Chondrocyte (in vitro differentiated cells): ENCODE measurements at regions not wholly inside any gene's neighbourhood (a gene's known extent, or its start where the extent isn't known, plus 50 kb on each side); places are given as distances from the start of the nearest gene placed in this dataset.

Source experiments
- DNase-seq: peaks from one replicate; pipeline ENCODE4 v3.0.0; 2021; ENCODE audit warnings: mixed read lengths, low spot score
- H3K27ac Mint-ChIP-seq: one replicate; pipeline ENCODE4 v1.8.0; 2021; ENCODE audit warnings: mild to moderate bottlenecking, moderate library complexity, mixed read lengths; ENCODE audit not compliant: unreplicated experiment
- H3K27me3 Mint-ChIP-seq: 2 replicates; pipeline ENCODE4 v1.8.0; 2021; ENCODE audit warnings: low read depth, mixed read lengths
- H3K36me3 Mint-ChIP-seq: 2 replicates; pipeline ENCODE4 v1.8.0; 2021; ENCODE audit warnings: low read depth, mixed read lengths
- H3K4me1 Mint-ChIP-seq: 2 replicates; pipeline ENCODE4 v1.8.0; 2021; ENCODE audit warnings: low read depth, mild to moderate bottlenecking, mixed read lengths
- H3K4me3 Mint-ChIP-seq: one replicate; pipeline ENCODE4 v1.8.0; 2021; ENCODE audit warnings: mild to moderate bottlenecking, moderate library complexity, mixed read lengths; ENCODE audit not compliant: unreplicated experiment
- H3K9me3 Mint-ChIP-seq: 2 replicates; pipeline ENCODE4 v1.8.0; 2021; ENCODE audit warnings: low read depth, mixed read lengths
- TF ChIP-seq, protein P1 (sequence below): fragments of 200-600 bp; sonication (generic); IDR thresholded peaks from 2 replicates; pipeline ENCODE4 v1.5.0; 2021; ENCODE audit warnings: antibody characterized with exemption, mild to moderate bottlenecking, moderate library complexity

DNA sequence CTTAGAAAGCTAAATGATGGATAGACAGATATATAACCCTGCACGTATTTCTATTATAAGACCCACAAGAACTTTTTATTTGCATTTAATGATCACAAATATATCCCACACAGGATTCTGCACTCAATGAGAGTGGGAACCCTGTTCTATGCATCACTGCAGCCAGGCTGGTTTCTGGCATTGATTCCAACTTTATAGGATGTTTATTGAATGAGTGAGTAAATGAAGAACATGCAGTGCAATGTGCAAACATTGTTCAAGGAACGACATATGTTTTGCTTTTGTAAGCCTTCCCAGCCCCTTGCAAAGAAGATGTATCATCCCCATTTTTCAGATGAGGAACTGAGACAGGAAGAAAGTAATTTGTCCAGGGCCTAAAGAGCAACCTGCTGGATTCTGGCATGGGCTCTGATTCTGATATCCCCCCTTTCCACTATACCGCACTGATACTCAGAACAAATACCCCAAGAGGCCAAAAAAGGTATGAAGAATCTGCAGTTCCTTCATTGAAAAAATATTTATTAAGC is 246.3 kb downstream of the LACC1 start:
- H3K27ac Mint-ChIP-seq, result no peak overlapping the region
- peaks cover 20% of the 10 kb centered on the region for H3K4me1 Mint-ChIP-seq
- H3K36me3 Mint-ChIP-seq, result peaks cover 2% of the 10 kb centered on the region
- TF ChIP-seq, protein P1, sequence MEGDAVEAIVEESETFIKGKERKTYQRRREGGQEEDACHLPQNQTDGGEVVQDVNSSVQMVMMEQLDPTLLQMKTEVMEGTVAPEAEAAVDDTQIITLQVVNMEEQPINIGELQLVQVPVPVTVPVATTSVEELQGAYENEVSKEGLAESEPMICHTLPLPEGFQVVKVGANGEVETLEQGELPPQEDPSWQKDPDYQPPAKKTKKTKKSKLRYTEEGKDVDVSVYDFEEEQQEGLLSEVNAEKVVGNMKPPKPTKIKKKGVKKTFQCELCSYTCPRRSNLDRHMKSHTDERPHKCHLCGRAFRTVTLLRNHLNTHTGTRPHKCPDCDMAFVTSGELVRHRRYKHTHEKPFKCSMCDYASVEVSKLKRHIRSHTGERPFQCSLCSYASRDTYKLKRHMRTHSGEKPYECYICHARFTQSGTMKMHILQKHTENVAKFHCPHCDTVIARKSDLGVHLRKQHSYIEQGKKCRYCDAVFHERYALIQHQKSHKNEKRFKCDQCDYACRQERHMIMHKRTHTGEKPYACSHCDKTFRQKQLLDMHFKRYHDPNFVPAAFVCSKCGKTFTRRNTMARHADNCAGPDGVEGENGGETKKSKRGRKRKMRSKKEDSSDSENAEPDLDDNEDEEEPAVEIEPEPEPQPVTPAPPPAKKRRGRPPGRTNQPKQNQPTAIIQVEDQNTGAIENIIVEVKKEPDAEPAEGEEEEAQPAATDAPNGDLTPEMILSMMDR, result no peak
- no peak for DNase-seq
- H3K27me3 Mint-ChIP-seq, result no peaks in the 10 kb centered on the region
- peaks cover 14% of the 10 kb centered on the region for H3K9me3 Mint-ChIP-seq
- H3K4me3 Mint-ChIP-seq, result no peak overlapping the region

DNA sequence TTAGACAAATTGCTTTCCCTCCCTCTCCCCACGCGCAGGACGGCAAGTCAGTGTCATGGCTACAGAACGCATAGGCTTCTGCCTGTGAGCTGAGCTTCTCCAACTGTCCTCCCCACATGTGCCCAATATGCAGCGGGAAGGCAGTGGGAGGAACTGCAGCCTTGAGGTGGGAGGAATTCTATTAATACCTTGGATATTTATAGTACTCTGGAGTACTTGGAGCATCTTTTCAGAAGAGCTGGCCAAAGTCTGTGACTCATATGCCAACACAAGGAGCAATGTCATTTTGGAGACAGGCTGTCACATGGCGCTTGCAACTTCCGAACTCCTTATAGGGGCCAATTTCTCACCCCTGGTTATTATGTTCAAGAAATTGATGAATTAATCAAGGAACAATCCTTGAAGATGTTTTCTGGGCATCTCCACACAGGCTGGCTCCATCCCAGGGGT is 245.0 kb upstream of the SERP2 start:
- H3K4me1 Mint-ChIP-seq, result peaks cover 27% of the 10 kb centered on the region
- H3K4me3 Mint-ChIP-seq, result no peak overlapping the region
- no peak overlapping the region for H3K27ac Mint-ChIP-seq
- no peaks in the 10 kb centered on the region for H3K36me3 Mint-ChIP-seq
- DNase-seq, result no peak
- TF ChIP-seq, protein P1, result no peak
- H3K9me3 Mint-ChIP-seq, result peaks cover 8% of the 10 kb centered on the region
- no peaks in the 10 kb centered on the region for H3K27me3 Mint-ChIP-seq

DNA sequence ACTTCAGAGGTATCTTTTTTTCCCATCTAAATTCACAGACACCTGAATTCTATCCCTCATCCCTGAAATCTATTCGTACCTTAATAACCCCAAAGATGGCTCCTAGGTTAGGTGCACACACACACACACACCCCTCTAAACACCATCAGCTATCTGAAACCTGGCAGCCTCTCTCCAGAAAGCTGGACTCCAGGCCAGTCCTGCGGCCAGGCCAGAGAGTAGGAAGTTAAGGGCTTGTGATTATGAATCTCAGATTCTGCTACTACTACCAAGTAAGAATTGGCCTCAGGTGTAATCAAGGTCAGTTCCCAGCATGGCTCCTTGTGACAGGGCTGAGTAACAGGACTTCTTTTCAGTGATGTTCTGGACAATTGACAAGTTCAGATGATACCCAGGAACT is 244.2 kb upstream of the SERP2 start:
- no peaks in the 10 kb centered on the region for H3K9me3 Mint-ChIP-seq
- TF ChIP-seq, protein P1, result no peak
- no peaks in the 10 kb centered on the region for H3K36me3 Mint-ChIP-seq
- H3K4me3 Mint-ChIP-seq, result no peak overlapping the region
- H3K27me3 Mint-ChIP-seq, result no peaks in the 10 kb centered on the region
- DNase-seq, result no peak
- peaks cover 22% of the 10 kb centered on the region for H3K4me1 Mint-ChIP-seq
- no peak overlapping the region for H3K27ac Mint-ChIP-seq

DNA sequence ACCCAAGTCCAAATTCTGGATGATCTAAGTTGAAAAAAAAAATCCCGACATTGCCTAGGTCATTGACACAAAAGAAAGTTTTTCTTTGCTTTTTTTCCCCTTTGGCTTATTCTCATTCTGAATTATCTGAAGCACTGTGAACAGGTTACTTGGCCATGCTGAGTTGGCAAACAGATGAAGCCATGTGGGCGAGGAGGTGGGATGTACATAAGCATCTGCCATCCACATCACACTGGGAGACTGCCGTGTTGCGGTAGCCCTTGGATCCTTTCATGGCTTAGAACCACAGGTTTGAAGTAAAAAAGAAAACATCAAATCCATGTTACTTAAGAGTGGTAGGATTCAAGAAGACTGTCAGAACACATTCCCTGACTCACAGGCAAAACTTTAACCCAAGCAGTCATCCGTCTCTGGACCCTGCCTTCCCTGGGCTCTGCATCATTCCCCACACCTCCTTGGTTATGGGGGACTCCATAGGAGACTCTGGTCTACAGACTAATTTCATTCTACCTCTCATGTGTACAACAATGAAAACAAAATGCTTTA is 242.5 kb upstream of the SERP2 start:
- H3K27me3 Mint-ChIP-seq, result no peaks in the 10 kb centered on the region
- no peak overlapping the region for H3K27ac Mint-ChIP-seq
- no peaks in the 10 kb centered on the region for H3K36me3 Mint-ChIP-seq
- no peak for DNase-seq
- no peak overlapping the region for H3K4me3 Mint-ChIP-seq
- H3K4me1 Mint-ChIP-seq, result peaks cover 22% of the 10 kb centered on the region
- H3K9me3 Mint-ChIP-seq, result no peaks in the 10 kb centered on the region
- TF ChIP-seq, protein P1, result no peak

DNA sequence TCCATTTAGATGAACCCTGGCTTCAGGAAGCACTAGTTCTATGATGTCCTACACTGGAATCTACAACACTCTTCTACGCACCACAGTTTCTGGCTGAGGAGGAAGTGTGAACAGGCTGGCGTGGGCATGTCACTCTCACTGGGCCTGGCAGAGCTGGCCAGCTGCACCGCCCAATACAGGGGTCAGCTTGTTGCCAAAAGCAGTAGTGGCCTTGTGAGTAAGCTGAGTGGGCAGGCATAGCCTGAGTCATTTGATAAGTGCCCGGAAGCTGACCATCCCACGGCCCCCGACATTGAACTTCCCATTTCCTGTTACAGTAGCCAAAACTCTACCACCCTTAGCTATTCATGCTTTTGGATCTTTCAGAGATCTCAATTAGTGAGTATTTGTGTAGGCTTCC is 240.9 kb upstream of the SERP2 start:
- no peak for DNase-seq
- Mint-ChIP-seq H3K4me3 (no peak overlapping the region), H3K27me3 (no peaks in the 10 kb centered on the region), H3K27ac (peak overlapping the region; percentile 30), H3K4me1 (peaks cover 22% of the 10 kb centered on the region), H3K36me3 (no peaks in the 10 kb centered on the region), H3K9me3 (no peaks in the 10 kb centered on the region)
- TF ChIP-seq, protein P1, result no peak
